ENCODE measurements at regions not wholly inside any gene's neighbourhood (a gene's known extent, or its start where the extent isn't known, plus 50 kb on each side); places are given as distances from the start of the nearest gene placed in this dataset.
"Not testable (repeated sequence)": the region's sequence is repeated elsewhere in the genome, so short reads cannot be mapped to it uniquely, and the experiment has no call there.

- H3K4me3 ChIP-seq (replicated peaks; ENCODE audit: low read depth, low read length) = no peak overlapping the region
- no peak for TF ChIP-seq CTCF (IDR thresholded peaks at IDR 0.05; ENCODE audit: low read length, missing control alignments)
- peak; percentile 30 for DNase-seq (ENCODE audit: low read depth)
Observed at GRCh38 chr22:25346859-25347751, 127.7 kb downstream of the CRYBB2 start.

- peak; percentile 36 for DNase-seq (ENCODE audit: low read depth)
- H3K4me3 ChIP-seq (replicated peaks; ENCODE audit: low read depth, low read length) = no peak overlapping the region
- no peak for TF ChIP-seq CTCF (IDR thresholded peaks at IDR 0.05; ENCODE audit: low read length, missing control alignments)
Observed at GRCh38 chr22:25347752-25348102, 128.3 kb downstream of the CRYBB2 start.

- no peak for DNase-seq (ENCODE audit: low read depth)
- no peak overlapping the region for H3K4me3 ChIP-seq (replicated peaks; ENCODE audit: low read depth, low read length)
- no peak for TF ChIP-seq CTCF (IDR thresholded peaks at IDR 0.05; ENCODE audit: low read length, missing control alignments)
Observed at GRCh38 chr22:25348391-25348790, 129.0 kb downstream of the CRYBB2 start.

GRCh38 chr22:25348996-25349395 lies 129.6 kb downstream of the CRYBB2 start:
- not testable (repeated sequence) for DNase-seq (ENCODE audit: low read depth); H3K4me3 ChIP-seq (replicated peaks; ENCODE audit: low read depth, low read length)

- no peak for DNase-seq (ENCODE audit: low read depth)
- H3K4me3 ChIP-seq (replicated peaks; ENCODE audit: low read depth, low read length) = no peak overlapping the region
- TF ChIP-seq CTCF (IDR thresholded peaks at IDR 0.05; ENCODE audit: low read length, missing control alignments) = no peak
Observed at GRCh38 chr22:25350551-25350971, 131.1 kb downstream of the CRYBB2 start.

GRCh38 chr22:25351631-25352293 lies 132.3 kb downstream of the CRYBB2 start:
- no peak for TF ChIP-seq CTCF (IDR thresholded peaks at IDR 0.05; ENCODE audit: low read length, missing control alignments)
- no peak for DNase-seq (ENCODE audit: low read depth)
- H3K4me3 ChIP-seq (replicated peaks; ENCODE audit: low read depth, low read length) = no peak overlapping the region

GRCh38 chr22:25352294-25352680 lies 132.8 kb downstream of the CRYBB2 start:
- no peak for DNase-seq (ENCODE audit: low read depth)
- TF ChIP-seq CTCF (IDR thresholded peaks at IDR 0.05; ENCODE audit: low read length, missing control alignments) = no peak
- H3K4me3 ChIP-seq (replicated peaks; ENCODE audit: low read depth, low read length) = no peak overlapping the region

Measured in fibroblast of pulmonary artery (primary cell).